Fibroblast of mammary gland (primary cell): ENCODE measurements at regions not wholly inside any gene's neighbourhood (a gene's known extent, or its start where the extent isn't known, plus 50 kb on each side); places are given as distances from the start of the nearest gene placed in this dataset.
"Not testable (repeated sequence)": the region's sequence is repeated elsewhere in the genome, so short reads cannot be mapped to it uniquely, and the experiment has no call there.

Experiments
- DNase-seq: peaks from one replicate; pipeline ENCODE4 v3.0.0-alpha.2; 2010; ENCODE audit warnings: low read depth
- H3K4me3 ChIP-seq: 2 replicates; pipeline ENCODE4 v1.5.1; 2011; ENCODE audit warnings: low read depth, mild to moderate bottlenecking, low read length, moderate library complexity; ENCODE audit not compliant: control insufficient read depth
- TF ChIP-seq, protein P1 (sequence below): conservative IDR thresholded peaks from 2 replicates; pipeline ENCODE4 v1.5.1; 2011; ENCODE audit warnings: low read depth, low read length, inconsistent platforms; ENCODE audit not compliant: control insufficient read depth, insufficient read depth

DNA sequence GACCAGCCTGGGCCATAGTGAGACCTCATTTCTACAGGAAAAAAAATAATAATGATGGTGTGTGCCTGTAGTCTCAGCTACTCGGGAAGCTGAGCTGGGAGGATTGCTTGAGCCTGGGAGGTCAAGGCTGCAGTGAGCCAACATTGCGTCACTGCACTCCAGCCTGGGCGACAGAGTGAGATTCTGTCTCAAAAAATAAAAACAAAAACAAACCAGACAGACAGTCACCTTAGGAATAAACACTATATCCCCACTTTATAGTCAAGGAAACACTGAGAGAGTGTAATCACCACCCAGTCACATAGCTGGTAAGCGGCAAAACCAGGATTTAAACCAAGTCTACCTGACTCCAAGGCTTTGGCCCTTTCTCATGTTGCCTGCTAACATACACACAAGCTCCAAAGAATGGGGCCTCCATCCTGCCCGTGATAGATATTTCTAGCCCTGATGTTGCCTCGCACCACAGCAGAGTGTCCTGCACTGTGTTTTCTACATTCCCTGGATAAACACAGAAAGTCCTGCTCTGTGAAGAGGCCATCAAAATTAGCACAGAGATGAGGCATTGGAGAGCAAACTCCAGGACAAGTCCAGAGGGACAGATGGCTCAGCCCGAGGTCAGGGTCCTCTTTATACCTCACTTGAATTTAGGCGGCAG is 66.1 kb upstream of the SMURF2 start:
- no peak for DNase-seq
- H3K4me3 ChIP-seq: no peak overlapping the region
- TF ChIP-seq, protein P1, sequence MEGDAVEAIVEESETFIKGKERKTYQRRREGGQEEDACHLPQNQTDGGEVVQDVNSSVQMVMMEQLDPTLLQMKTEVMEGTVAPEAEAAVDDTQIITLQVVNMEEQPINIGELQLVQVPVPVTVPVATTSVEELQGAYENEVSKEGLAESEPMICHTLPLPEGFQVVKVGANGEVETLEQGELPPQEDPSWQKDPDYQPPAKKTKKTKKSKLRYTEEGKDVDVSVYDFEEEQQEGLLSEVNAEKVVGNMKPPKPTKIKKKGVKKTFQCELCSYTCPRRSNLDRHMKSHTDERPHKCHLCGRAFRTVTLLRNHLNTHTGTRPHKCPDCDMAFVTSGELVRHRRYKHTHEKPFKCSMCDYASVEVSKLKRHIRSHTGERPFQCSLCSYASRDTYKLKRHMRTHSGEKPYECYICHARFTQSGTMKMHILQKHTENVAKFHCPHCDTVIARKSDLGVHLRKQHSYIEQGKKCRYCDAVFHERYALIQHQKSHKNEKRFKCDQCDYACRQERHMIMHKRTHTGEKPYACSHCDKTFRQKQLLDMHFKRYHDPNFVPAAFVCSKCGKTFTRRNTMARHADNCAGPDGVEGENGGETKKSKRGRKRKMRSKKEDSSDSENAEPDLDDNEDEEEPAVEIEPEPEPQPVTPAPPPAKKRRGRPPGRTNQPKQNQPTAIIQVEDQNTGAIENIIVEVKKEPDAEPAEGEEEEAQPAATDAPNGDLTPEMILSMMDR: no peak

DNA sequence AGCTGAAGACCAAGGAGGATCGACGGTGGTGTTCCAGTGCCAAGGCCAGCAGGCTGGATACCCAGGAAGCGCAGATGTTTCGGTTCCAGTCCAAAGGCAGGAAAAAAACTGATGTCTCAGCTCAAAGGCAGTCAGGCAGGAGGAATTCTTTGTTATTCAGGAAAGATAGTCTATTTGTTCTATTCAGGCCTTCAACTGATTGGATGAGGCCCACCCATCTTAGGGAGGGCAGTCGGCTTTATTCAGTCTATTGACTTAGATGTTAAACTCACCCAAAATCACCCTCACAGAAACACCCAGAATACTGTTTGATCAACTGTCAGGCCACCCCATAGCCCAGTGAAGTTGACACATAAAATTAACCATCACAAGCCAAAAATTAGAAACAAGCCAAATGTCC is 63.9 kb upstream of the SMURF2 start:
- not testable (repeated sequence) for DNase-seq, H3K4me3 ChIP-seq

DNA sequence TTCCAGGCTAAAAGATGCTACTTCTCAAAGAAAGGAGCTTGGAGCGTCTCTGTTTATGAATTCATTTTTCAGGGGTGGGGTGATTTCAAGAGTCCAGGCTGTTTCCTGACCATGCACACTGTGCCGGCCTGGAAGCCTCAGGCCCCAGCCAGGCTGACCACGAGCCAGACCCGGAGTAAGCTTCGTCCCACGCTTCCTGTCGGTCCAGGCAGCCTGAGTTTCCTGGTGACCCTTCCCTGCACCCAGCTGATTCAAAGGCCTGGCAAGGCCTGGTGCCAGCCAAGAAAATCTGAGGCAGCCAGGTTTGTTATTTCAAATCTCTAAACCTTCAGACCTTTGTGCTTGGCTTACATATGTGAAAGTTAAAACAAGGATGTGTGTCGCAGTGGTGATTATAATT is 62.1 kb upstream of the SMURF2 start:
- peak; percentile 69 for DNase-seq

DNA sequence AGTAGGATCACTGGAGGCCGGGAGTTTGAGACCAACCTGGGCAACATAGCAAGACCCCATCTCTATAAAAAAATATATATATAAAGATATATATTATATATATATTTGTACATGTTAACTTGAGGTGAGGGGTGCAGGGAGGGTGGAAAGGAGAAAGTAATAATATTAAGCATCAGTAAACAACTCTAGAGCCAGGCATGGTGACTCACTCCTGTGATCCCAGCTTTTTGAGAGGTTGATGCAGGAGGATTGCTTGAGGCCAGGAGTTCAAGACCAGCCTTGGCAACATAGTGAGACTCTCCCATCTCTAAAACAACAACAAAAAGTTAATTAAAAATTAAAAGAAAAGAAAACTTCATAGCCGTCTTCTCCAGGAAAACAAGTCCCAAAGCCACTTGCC is 61.7 kb upstream of the SMURF2 start:
- H3K4me3 ChIP-seq: no peak overlapping the region
- DNase-seq: no peak

More for the DNA sequence above, 62.1 kb upstream of the SMURF2 start:
- not testable (repeated sequence) for H3K4me3 ChIP-seq

DNA sequence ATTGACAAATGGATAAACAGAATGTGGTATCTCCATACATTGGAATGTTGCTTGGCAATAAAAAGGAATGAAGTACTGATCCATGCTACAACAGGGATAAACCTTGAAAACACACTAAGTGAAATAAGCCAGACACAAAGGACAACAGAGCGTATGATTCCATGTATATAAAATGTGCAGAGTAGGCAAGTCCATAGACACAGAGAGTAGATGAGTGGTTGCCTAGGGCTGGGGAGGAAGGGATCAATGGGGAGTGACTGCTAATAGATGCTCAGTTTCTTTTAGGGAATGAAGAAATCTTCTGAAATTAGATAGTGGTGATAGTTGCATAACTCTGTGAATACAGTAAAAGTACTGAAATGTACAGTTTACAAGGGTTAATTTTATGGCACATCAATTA is 59.4 kb upstream of the SMURF2 start:
- DNase-seq, H3K4me3 ChIP-seq: not testable (repeated sequence)

More for the DNA sequence above, 61.7 kb upstream of the SMURF2 start:
- TF ChIP-seq, protein P1: no peak

DNA sequence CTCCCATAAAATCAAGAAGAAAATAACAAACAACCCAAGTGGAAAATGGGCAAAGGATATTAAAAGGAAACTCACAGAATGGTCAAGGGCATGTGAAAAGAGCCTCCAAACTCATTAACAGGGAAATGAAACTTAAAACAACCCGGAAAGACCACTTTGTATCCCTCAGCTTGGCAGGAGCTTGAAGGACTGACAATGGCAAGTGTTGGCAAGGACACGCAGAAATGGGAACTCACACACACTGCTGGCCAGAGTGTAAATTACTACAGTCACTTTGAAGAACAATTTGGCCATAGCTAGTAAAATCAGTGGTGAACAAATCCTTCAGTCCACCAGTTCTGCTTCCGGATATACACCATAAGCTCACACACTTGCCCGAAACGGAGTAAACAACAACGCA is 58.1 kb upstream of the SMURF2 start:
- H3K4me3 ChIP-seq, DNase-seq: not testable (repeated sequence)

DNA sequence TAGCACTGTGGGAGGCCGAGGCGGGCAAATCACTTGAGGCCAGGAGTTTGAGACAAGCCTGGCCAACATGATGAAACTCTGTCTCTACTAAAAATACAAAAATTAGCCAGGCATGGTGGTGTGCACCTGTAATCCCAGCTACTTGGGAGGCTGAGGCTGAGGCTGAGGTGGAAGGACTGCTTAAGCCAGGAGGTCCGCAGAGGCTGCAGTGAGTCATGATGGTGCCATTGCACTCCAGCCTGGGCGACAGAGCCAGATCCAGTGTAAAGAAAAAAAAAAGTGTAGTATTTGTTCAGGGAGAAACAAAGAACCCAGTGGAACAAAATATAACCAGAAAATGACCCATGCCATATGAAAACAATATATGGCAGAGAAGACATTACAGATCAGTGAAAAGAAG is 57.4 kb upstream of the SMURF2 start:
- not testable (repeated sequence) for DNase-seq, H3K4me3 ChIP-seq

DNA sequence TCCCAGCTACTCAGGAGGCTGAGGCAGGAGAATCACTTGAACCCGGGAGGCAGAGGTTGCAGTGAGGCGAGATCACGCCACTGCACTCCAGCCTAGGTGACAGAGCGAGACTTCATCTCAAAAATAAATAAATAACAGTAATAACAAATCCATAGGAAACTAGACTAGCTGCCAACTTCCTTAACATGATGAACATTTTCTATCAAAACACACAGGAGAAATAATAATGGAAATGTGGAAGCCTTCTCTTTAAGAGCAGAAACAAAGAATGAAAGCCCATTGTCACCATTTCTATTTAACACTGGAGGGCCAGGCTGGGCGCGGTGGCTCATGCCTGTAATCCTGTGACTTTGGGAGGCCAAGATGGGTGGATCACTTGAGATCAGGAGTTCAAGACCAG is 56.7 kb upstream of the SMURF2 start:
- DNase-seq, H3K4me3 ChIP-seq: not testable (repeated sequence)

DNA sequence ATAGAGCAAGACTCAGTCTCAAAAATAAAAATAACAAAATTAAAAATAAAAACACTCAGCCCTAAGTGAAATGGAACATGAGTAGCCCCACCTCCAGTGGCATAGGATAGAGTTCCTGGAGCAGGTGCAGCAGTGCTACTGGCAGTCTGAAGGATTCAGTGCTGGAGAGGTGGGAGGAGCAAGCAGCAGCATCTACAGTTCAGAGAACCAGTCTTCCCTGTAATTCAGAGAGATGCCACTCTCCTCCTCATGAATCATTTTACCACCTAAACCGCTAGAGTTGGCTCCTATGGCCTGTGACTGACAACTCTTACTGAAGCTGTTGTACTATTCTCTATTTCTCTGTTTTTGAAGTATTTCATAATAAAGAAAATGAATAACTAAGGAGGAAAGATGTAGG is 56.0 kb upstream of the SMURF2 start:
- DNase-seq: no peak

DNA sequence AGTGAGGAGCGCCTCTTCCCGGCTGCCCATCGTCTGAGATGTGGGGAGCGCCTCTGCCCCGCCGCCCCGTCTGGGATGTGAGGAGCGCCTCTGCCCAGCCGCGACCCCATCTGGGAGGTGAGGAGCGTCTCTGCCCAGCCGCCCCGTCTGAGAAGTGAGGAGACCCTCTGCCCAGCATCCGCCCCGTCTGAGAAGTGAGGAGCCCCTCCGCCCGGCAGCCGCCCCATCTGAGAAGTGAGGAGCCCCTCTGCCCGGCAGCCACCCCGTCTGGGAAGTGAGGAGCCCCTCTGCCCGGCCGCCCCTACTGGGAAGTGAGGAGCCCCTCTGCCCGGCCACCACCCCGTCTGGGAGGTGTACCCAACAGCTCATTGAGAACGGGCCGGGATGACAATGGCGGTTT is 54.4 kb upstream of the SMURF2 start:
- DNase-seq, H3K4me3 ChIP-seq: not testable (repeated sequence)

More for the DNA sequence above, 56.0 kb upstream of the SMURF2 start:
- TF ChIP-seq, protein P1: no peak
- no peak overlapping the region for H3K4me3 ChIP-seq

DNA sequence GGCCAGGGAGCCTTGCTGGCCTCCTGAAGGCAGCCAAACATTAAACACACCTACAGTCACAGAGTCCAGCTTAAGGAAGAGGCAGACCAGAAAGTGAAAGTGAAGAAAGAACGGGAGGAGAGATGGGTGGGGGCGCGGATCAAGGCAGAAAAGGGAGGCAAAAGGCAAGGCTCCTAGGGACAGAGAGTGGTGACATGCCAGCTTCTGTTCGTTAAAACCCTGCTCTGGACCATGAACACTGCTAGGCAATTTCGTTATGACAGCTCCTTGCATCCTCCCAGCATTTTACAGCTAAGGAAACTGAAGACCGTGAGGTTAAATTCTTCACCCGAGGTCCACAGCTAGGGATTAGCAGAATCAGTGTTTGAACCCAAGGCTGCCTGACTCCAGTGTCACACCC is 51.7 kb upstream of the SMURF2 start:
- not testable (repeated sequence) for H3K4me3 ChIP-seq, DNase-seq

DNA sequence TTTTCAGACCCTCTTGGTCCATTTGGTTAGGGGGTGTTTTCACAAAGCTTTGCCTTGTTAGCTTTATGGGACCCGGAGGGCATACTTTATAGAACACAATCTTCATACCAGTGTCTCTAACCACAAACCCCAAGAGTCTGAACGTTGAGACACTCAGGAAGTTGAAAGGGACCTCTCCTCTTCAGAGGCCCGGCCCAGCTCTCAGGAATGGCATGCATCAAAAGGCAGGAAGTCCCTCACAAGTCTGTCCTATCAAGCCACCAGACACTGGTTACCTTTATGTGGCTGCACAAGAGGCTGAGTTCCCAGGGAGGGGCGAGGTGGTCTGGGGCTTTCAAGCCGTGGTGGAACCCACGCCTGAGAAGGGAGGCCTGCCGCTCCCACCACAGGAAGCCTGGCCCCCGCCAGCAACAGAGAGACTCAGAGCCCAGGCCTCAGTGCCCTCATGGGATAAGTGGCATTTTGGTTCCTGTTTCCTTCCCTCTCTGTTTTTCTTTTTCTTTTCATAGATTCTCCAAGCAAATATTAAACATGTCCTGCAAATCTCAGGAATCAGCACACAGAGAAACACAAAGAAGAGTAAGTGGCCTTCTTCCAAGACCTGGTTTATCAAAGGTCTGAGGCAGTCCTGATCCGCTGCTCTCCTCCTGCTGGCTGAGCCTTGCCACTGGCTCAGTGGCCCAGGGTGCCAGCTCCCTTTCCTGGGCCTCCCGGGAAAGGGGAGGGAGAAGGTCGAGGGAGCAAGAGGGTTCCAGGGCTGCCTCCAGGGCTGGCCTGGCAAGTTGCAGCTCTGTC is 50.6 kb upstream of the SMURF2 start:
- not testable (repeated sequence) for H3K4me3 ChIP-seq, DNase-seq
